ENCODE measurements at regions not wholly inside any gene's neighbourhood (a gene's known extent, or its start where the extent isn't known, plus 50 kb on each side); places are given as distances from the start of the nearest gene placed in this dataset.

DNA sequence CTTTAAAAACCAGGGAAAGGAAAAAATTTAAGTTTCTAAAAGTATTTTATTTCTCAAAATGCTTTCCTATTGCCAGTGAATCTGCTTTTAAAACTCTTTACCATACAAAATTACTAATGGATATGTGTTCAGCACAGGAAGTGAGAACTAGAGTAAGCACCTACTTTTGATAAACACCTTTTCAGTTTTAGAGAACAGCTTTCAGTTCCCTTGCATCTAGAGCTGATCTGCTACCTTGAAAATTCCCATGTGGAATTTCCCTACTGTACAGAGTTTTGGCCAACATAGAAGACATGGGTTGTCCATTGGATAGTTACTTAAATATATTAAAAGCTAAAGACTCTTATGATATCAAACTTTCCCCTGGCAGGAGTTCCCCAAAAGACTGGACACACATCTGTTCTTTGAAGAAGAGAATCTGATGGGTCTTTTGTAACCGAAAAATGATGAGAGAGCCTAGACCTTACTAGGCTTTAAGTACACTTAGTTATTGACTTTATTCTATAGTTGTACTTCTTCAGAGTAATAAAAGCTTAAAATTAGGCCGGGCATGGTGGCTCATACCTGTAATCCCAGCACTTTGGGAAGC lies 112.1 kb upstream of the CNTNAP4 start:
- Histone ChIP-seq H3K27ac (ENCODE audit: low read length) (no peak overlapping the region), H3K4me3 (ENCODE audit: low read length) (no peak overlapping the region), H3K9me2 (ENCODE audit: insufficient read depth, low read length) (no peaks in the 10 kb centered on the region), H3K79me2 (replicated peaks; ENCODE audit: insufficient read depth, low read length) (no peaks in the 10 kb centered on the region), H3K4me2 (ENCODE audit: low read length) (no peak overlapping the region), H3K9ac (ENCODE audit: low read length) (no peak overlapping the region), H3F3A (ENCODE audit: insufficient read depth, low read length, poor library complexity, severe bottlenecking) (no peaks in the 10 kb centered on the region), H3K27me3 (ENCODE audit: insufficient read depth, low read depth, low read length) (no peaks in the 10 kb centered on the region), H3K36me3 (ENCODE audit: insufficient read depth, low read length) (no peaks in the 10 kb centered on the region), H2AFZ (ENCODE audit: low read depth, low read length) (no peak overlapping the region), H4K20me1 (ENCODE audit: insufficient read depth) (no peaks in the 10 kb centered on the region), H3K9me3 (ENCODE audit: low read length) (no peaks in the 10 kb centered on the region)
- no peak for TF ChIP-seq MXI1 (conservative IDR thresholded peaks at IDR 0.05; ENCODE audit: poor library complexity, severe bottlenecking)
- TF ChIP-seq EZH2 (IDR thresholded peaks at IDR 0.05; ENCODE audit: borderline replicate concordance, insufficient read depth, low read length, poor library complexity, severe bottlenecking): no peak
- no peak for TF ChIP-seq POLR2AphosphoS5 (IDR thresholded peaks at IDR 0.05)
- TF ChIP-seq RAD21 (conservative IDR thresholded peaks at IDR 0.05): no peak

DNA sequence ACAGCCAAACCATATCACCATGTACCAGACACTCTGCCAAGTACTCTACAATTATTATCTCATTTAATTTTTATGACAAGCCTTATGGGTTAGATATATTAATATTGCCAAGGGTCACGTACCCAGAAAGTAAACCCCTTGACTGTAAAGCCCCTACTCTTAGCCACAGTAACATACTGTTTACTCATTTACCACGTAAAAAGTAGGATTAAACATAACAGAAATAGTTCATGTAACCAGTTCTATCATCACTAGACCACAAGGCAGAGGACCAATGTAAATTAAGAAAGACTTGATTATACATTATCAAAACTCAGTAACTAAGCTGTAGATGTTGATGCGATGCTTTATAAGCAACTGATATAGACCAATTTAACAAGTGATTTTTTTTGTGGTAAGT lies 101.5 kb upstream of the CNTNAP4 start:
- H3K36me3 ChIP-seq (ENCODE audit: insufficient read depth, low read length): no peaks in the 10 kb centered on the region
- peaks cover 3% of the 10 kb centered on the region for H3K9me3 ChIP-seq (ENCODE audit: low read length)
- H3F3A ChIP-seq (ENCODE audit: insufficient read depth, low read length, poor library complexity, severe bottlenecking): no peaks in the 10 kb centered on the region
- no peaks in the 10 kb centered on the region for H4K20me1 ChIP-seq (ENCODE audit: insufficient read depth)
- H3K27ac ChIP-seq (ENCODE audit: low read length): no peak overlapping the region
- no peak overlapping the region for H3K4me3 ChIP-seq (ENCODE audit: low read length)
- TF ChIP-seq RAD21 (conservative IDR thresholded peaks at IDR 0.05) (no peak), MXI1 (conservative IDR thresholded peaks at IDR 0.05; ENCODE audit: poor library complexity, severe bottlenecking) (no peak), EP300 (conservative IDR thresholded peaks at IDR 0.05; ENCODE audit: poor library complexity, severe bottlenecking) (no peak), TAF1 (IDR thresholded peaks at IDR 0.05; ENCODE audit: low read depth) (no peak), SMC3 (conservative IDR thresholded peaks at IDR 0.05; ENCODE audit: poor library complexity) (no peak), EZH2 (IDR thresholded peaks at IDR 0.05; ENCODE audit: borderline replicate concordance, insufficient read depth, low read length, poor library complexity, severe bottlenecking) (no peak), POLR2AphosphoS5 (IDR thresholded peaks at IDR 0.05) (no peak)
- TF ChIP-seq, protein P1, sequence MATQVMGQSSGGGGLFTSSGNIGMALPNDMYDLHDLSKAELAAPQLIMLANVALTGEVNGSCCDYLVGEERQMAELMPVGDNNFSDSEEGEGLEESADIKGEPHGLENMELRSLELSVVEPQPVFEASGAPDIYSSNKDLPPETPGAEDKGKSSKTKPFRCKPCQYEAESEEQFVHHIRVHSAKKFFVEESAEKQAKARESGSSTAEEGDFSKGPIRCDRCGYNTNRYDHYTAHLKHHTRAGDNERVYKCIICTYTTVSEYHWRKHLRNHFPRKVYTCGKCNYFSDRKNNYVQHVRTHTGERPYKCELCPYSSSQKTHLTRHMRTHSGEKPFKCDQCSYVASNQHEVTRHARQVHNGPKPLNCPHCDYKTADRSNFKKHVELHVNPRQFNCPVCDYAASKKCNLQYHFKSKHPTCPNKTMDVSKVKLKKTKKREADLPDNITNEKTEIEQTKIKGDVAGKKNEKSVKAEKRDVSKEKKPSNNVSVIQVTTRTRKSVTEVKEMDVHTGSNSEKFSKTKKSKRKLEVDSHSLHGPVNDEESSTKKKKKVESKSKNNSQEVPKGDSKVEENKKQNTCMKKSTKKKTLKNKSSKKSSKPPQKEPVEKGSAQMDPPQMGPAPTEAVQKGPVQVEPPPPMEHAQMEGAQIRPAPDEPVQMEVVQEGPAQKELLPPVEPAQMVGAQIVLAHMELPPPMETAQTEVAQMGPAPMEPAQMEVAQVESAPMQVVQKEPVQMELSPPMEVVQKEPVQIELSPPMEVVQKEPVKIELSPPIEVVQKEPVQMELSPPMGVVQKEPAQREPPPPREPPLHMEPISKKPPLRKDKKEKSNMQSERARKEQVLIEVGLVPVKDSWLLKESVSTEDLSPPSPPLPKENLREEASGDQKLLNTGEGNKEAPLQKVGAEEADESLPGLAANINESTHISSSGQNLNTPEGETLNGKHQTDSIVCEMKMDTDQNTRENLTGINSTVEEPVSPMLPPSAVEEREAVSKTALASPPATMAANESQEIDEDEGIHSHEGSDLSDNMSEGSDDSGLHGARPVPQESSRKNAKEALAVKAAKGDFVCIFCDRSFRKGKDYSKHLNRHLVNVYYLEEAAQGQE (IDR thresholded peaks at IDR 0.05; ENCODE audit: borderline replicate concordance): no peak
- TF ChIP-seq, protein P2, sequence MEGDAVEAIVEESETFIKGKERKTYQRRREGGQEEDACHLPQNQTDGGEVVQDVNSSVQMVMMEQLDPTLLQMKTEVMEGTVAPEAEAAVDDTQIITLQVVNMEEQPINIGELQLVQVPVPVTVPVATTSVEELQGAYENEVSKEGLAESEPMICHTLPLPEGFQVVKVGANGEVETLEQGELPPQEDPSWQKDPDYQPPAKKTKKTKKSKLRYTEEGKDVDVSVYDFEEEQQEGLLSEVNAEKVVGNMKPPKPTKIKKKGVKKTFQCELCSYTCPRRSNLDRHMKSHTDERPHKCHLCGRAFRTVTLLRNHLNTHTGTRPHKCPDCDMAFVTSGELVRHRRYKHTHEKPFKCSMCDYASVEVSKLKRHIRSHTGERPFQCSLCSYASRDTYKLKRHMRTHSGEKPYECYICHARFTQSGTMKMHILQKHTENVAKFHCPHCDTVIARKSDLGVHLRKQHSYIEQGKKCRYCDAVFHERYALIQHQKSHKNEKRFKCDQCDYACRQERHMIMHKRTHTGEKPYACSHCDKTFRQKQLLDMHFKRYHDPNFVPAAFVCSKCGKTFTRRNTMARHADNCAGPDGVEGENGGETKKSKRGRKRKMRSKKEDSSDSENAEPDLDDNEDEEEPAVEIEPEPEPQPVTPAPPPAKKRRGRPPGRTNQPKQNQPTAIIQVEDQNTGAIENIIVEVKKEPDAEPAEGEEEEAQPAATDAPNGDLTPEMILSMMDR (IDR thresholded peaks at IDR 0.05; ENCODE audit: poor library complexity, severe bottlenecking): no peak
- H2AFZ ChIP-seq (ENCODE audit: low read depth, low read length): no peak overlapping the region
- no peak overlapping the region for H3K9ac ChIP-seq (ENCODE audit: low read length)
- no peaks in the 10 kb centered on the region for H3K79me2 ChIP-seq (replicated peaks; ENCODE audit: insufficient read depth, low read length)
- H3K27me3 ChIP-seq (ENCODE audit: insufficient read depth, low read depth, low read length): no peaks in the 10 kb centered on the region
- H3K9me2 ChIP-seq (ENCODE audit: insufficient read depth, low read length): no peaks in the 10 kb centered on the region
- no peak overlapping the region for H3K4me2 ChIP-seq (ENCODE audit: low read length)

All from neural cell (in vitro differentiated cells).